Activated B cell treated with CpG ODN at 0.5 μM for 24 hours (primary cell): ENCODE measurements at regions not wholly inside any gene's neighbourhood (a gene's known extent, or its start where the extent isn't known, plus 50 kb on each side); places are given as distances from the start of the nearest gene placed in this dataset.
"Not testable (repeated sequence)": the region's sequence is repeated elsewhere in the genome, so short reads cannot be mapped to it uniquely, and the experiment has no call there.

Experiments
- ATAC-seq: fragments of 200-7000 bp; cut with Tn5 transposase; one replicate; pipeline ENCODE4 v1.10.0; 2021; ENCODE audit warnings: low read depth, mild to moderate bottlenecking, moderate library complexity
- CTCF ChIA-PET: fragments of 350-600 bp; sonication (Branson Sonifier 250); formaldehyde crosslinking; loops from one replicate; lab custom pipeline; 2021; ENCODE audit warnings: antibody characterized with exemption; lab: Charles Lee
- POLR2A ChIA-PET: fragments of 350-600 bp; sonication (Branson Sonifier 250); formaldehyde crosslinking; loops from one replicate; lab custom pipeline; 2021; ENCODE audit warnings: antibody characterized with exemption; lab: Charles Lee
- DNase-seq: peaks from one replicate; pipeline ENCODE4 v3.0.0; 2022
- H3K27ac Mint-ChIP-seq: one replicate; pipeline ENCODE4 v1.8.0; 2020; ENCODE audit warnings: mixed read lengths
- H3K27me3 Mint-ChIP-seq: one replicate; pipeline ENCODE4 v1.8.0; 2021; ENCODE audit warnings: mixed read lengths
- H3K36me3 Mint-ChIP-seq: one replicate; pipeline ENCODE4 v1.8.0; 2021; ENCODE audit warnings: low read depth, mixed read lengths
- H3K4me1 Mint-ChIP-seq: one replicate; pipeline ENCODE4 v1.8.0; 2021; ENCODE audit warnings: mixed read lengths
- H3K4me3 Mint-ChIP-seq: one replicate; pipeline ENCODE4 v1.8.0; 2020; ENCODE audit warnings: mild to moderate bottlenecking, mixed read lengths
- H3K9me3 Mint-ChIP-seq: one replicate; pipeline ENCODE4 v1.8.0; 2020; ENCODE audit warnings: mixed read lengths
- intact Hi-C: fragments of 100-400 bp; cut with micrococcal nuclease; formaldehyde crosslinking; loops from one replicate; pipeline ENCODE4 v1.15.1; 2024
- TF ChIP-seq, protein P1 (sequence below): fragments of 200-600 bp; IDR thresholded peaks from one replicate; pipeline ENCODE4 v1.8.0; 2022; ENCODE audit warnings: antibody characterized with exemption, mild to moderate bottlenecking

DNA sequence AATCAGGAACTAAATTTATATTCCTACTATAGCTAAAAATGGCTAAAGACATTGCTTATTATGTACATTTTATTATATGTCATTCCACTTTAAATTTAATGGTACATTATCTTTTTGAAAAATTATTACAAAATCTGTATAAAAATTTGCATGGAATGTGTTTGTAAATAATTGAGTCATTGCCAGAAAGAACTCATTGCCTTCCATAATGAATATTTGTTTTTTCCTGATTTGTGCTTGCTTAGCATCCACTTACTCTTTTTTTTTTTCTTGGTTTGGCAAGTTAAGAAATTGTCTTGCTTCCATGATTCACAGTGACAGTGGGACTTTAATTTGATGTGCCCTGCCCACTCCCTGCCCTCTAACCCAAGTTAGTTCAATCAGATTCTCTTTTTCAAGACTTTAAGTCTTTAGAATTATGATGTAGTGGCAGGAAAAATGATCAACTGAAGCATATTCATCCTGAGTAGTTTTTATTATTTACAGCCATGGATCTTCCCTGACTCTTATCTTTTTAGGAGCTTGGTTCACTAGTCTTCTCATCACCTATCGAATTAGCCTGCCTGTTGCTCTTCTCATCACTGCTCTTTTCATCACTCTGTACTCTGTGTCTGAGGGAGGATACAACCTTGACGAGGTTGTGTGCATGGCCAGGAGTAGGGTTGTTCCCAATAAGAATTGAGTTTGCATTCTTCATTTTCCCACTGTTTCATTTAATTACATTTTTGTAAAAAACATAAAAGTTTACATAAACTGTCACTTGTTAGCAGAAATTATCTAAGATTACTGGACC is 442.0 kb downstream of the BTG1 start:
- ChIA-PET CTCF (interaction anchor here (0.7 kb wide), 1 partner anchor 225 kb away, joined by 3 read pairs; no protein-coding TSS in a partner anchor), POLR2A (no interaction called here)
- H3K4me3 Mint-ChIP-seq, result no peak overlapping the region

GRCh38 chr12:91702843-91703425 is 442.7 kb downstream of the BTG1 start:
- Mint-ChIP-seq H3K9me3 (peaks cover 8% of the 10 kb centered on the region), H3K4me1 (no peaks in the 10 kb centered on the region), H3K4me3 (no peak overlapping the region), H3K36me3 (no peaks in the 10 kb centered on the region), H3K27ac (no peak overlapping the region), H3K27me3 (peaks cover 2% of the 10 kb centered on the region)
- ATAC-seq, result no peak
- ChIA-PET POLR2A (no interaction called here), CTCF (interaction anchor here (0.7 kb wide), 1 partner anchor 226 kb away, joined by 3 read pairs; no protein-coding TSS in a partner anchor)
- intact Hi-C loops, result no loop called here
- TF ChIP-seq, protein P1, sequence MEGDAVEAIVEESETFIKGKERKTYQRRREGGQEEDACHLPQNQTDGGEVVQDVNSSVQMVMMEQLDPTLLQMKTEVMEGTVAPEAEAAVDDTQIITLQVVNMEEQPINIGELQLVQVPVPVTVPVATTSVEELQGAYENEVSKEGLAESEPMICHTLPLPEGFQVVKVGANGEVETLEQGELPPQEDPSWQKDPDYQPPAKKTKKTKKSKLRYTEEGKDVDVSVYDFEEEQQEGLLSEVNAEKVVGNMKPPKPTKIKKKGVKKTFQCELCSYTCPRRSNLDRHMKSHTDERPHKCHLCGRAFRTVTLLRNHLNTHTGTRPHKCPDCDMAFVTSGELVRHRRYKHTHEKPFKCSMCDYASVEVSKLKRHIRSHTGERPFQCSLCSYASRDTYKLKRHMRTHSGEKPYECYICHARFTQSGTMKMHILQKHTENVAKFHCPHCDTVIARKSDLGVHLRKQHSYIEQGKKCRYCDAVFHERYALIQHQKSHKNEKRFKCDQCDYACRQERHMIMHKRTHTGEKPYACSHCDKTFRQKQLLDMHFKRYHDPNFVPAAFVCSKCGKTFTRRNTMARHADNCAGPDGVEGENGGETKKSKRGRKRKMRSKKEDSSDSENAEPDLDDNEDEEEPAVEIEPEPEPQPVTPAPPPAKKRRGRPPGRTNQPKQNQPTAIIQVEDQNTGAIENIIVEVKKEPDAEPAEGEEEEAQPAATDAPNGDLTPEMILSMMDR, result no peak
- no peak for DNase-seq

More for the DNA sequence above, 442.0 kb downstream of the BTG1 start:
- no peak overlapping the region for H3K27ac Mint-ChIP-seq
- no peaks in the 10 kb centered on the region for H3K36me3 Mint-ChIP-seq
- H3K27me3 Mint-ChIP-seq, result peaks cover 2% of the 10 kb centered on the region
- peaks cover 7% of the 10 kb centered on the region for H3K9me3 Mint-ChIP-seq
- intact Hi-C loops, result no loop called here
- no peaks in the 10 kb centered on the region for H3K4me1 Mint-ChIP-seq
- no peak for DNase-seq
- ATAC-seq, result no peak
- TF ChIP-seq, protein P1, result no peak

DNA sequence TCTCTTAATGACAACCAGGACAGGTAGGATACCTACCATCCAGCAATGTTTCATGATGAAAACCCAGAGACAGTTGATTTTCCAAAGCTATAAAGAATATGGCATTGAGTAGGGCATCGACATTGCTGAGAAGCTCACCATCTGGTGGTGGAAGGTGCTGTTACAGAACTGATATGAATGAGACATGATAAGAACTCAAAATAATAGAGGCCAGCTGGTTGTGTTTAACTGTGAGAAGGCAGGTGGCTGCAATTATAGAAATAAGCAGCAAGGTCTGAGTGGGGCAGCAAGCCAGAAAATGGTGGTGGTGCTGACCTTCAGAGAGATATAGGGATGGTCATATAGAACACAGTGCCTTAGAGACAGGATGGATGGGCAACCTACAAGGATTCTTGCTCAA is 449.7 kb downstream of the BTG1 start:
- no peak for ATAC-seq
- H3K27ac Mint-ChIP-seq, result no peak overlapping the region
- no peak for DNase-seq
- POLR2A ChIA-PET, result no interaction called here
- TF ChIP-seq, protein P1, result no peak
- H3K4me3 Mint-ChIP-seq, result no peak overlapping the region
- peaks cover 15% of the 10 kb centered on the region for H3K9me3 Mint-ChIP-seq
- H3K27me3 Mint-ChIP-seq, result peaks cover 8% of the 10 kb centered on the region
- no peaks in the 10 kb centered on the region for H3K4me1 Mint-ChIP-seq
- CTCF ChIA-PET, result no interaction called here
- H3K36me3 Mint-ChIP-seq, result no peaks in the 10 kb centered on the region
- intact Hi-C loops, result no loop called here

- H3K27me3 Mint-ChIP-seq, H3K27ac Mint-ChIP-seq, H3K4me3 Mint-ChIP-seq, ATAC-seq, CTCF ChIA-PET, POLR2A ChIA-PET, H3K36me3 Mint-ChIP-seq, DNase-seq, intact Hi-C loops, H3K4me1 Mint-ChIP-seq: not testable (repeated sequence)
- peaks cover 15% of the 10 kb centered on the region for H3K9me3 Mint-ChIP-seq
These were observed 450.2 kb downstream of the BTG1 start for GRCh38 chr12:91695406-91695805.

- ChIA-PET POLR2A (no interaction called here), CTCF (no interaction called here)
- H3K27ac Mint-ChIP-seq, result no peak overlapping the region
- ATAC-seq (no peak), DNase-seq (no peak)
- peaks cover 5% of the 10 kb centered on the region for H3K27me3 Mint-ChIP-seq
- no peaks in the 10 kb centered on the region for H3K36me3 Mint-ChIP-seq
- intact Hi-C loops, result no loop called here
- H3K4me1 Mint-ChIP-seq, result peaks cover 4% of the 10 kb centered on the region
- peaks cover 2% of the 10 kb centered on the region for H3K9me3 Mint-ChIP-seq
- TF ChIP-seq, protein P1, result no peak
- no peak overlapping the region for H3K4me3 Mint-ChIP-seq
These were observed 455.1 kb downstream of the BTG1 start for GRCh38 chr12:91690531-91690930.
